IPS-11a (cell line): ENCODE measurements at regions not wholly inside any gene's neighbourhood (a gene's known extent, or its start where the extent isn't known, plus 50 kb on each side); places are given as distances from the start of the nearest gene placed in this dataset.

Experiments
- H3K4me3 ChIP-seq: one replicate; pipeline ENCODE4 v1.5.1; 2013; ENCODE audit warnings: low read depth, low read length, control low read depth

- H3K4me3 ChIP-seq = no peak overlapping the region
Measured at GRCh38 chr4:111982089-111982488, 163.2 kb upstream of the FAM241A start.

- no peak overlapping the region for H3K4me3 ChIP-seq
Measured at GRCh38 chr4:111984169-111984819, 161.0 kb upstream of the FAM241A start.

GRCh38 chr4:111985426-111985825 is 159.8 kb upstream of the FAM241A start:
- H3K4me3 ChIP-seq = no peak overlapping the region

- no peak overlapping the region for H3K4me3 ChIP-seq
Measured at GRCh38 chr4:111986095-111986494, 159.2 kb upstream of the FAM241A start.

- no peak overlapping the region for H3K4me3 ChIP-seq
Measured at GRCh38 chr4:111988514-111988913, 156.7 kb upstream of the FAM241A start.

- no peak overlapping the region for H3K4me3 ChIP-seq
Measured at GRCh38 chr4:111989817-111990216, 155.4 kb upstream of the FAM241A start.

- H3K4me3 ChIP-seq = no peak overlapping the region
Measured at GRCh38 chr4:111991163-111991562, 154.1 kb upstream of the FAM241A start.

GRCh38 chr4:111991797-111992196 is 153.5 kb upstream of the FAM241A start:
- H3K4me3 ChIP-seq = no peak overlapping the region

GRCh38 chr4:111992351-111993168 is 152.7 kb upstream of the FAM241A start:
- H3K4me3 ChIP-seq = no peak overlapping the region

GRCh38 chr4:111994392-111994791 is 150.9 kb upstream of the FAM241A start:
- H3K4me3 ChIP-seq = no peak overlapping the region

- H3K4me3 ChIP-seq = no peak overlapping the region
Measured at GRCh38 chr4:111997785-111998184, 147.5 kb upstream of the FAM241A start.

GRCh38 chr4:111999801-112000200 is 145.5 kb upstream of the FAM241A start:
- H3K4me3 ChIP-seq = no peak overlapping the region

GRCh38 chr4:112001041-112001440 is 144.2 kb upstream of the FAM241A start:
- no peak overlapping the region for H3K4me3 ChIP-seq

- no peak overlapping the region for H3K4me3 ChIP-seq
Measured at GRCh38 chr4:112002248-112002661, 143.0 kb upstream of the FAM241A start.

GRCh38 chr4:112003231-112003907 is 141.9 kb upstream of the FAM241A start:
- no peak overlapping the region for H3K4me3 ChIP-seq

GRCh38 chr4:112005027-112005426 is 140.2 kb upstream of the FAM241A start:
- no peak overlapping the region for H3K4me3 ChIP-seq

- H3K4me3 ChIP-seq = no peak overlapping the region
Measured at GRCh38 chr4:112007391-112007790, 137.9 kb upstream of the FAM241A start.

- H3K4me3 ChIP-seq = no peak overlapping the region
Measured at GRCh38 chr4:112015960-112016359, 129.3 kb upstream of the FAM241A start.

- no peak overlapping the region for H3K4me3 ChIP-seq
Measured at GRCh38 chr4:112023402-112023950, 121.8 kb upstream of the FAM241A start.

- no peak overlapping the region for H3K4me3 ChIP-seq
Measured at GRCh38 chr4:112026058-112026457, 119.2 kb upstream of the FAM241A start.

- H3K4me3 ChIP-seq = no peak overlapping the region
Measured at GRCh38 chr4:112029771-112030171, 115.5 kb upstream of the FAM241A start.
